ENCODE measurements at regions not wholly inside any gene's neighbourhood (a gene's known extent, or its start where the extent isn't known, plus 50 kb on each side); places are given as distances from the start of the nearest gene placed in this dataset.

DNA sequence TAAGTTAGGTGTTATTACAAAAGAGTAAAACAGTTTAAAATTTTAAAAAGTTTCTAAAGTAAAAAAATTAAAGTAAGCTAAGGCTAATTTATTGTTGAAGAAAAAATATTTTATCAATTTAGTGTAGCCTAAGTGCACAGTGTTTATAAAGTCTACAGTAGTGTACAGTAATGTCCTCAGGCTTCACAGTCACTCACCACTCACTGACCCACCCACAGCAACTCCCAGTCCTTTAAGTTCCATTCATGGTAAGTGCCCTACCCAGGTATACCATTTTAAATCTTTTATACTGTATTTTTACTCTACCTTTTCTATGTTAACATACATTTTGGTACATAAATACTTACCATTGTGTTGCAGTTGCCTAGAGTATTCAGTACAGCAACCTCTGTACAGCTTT is 120.3 kb upstream of the DKK2 start (continued):
- TF ChIP-seq, protein P1, sequence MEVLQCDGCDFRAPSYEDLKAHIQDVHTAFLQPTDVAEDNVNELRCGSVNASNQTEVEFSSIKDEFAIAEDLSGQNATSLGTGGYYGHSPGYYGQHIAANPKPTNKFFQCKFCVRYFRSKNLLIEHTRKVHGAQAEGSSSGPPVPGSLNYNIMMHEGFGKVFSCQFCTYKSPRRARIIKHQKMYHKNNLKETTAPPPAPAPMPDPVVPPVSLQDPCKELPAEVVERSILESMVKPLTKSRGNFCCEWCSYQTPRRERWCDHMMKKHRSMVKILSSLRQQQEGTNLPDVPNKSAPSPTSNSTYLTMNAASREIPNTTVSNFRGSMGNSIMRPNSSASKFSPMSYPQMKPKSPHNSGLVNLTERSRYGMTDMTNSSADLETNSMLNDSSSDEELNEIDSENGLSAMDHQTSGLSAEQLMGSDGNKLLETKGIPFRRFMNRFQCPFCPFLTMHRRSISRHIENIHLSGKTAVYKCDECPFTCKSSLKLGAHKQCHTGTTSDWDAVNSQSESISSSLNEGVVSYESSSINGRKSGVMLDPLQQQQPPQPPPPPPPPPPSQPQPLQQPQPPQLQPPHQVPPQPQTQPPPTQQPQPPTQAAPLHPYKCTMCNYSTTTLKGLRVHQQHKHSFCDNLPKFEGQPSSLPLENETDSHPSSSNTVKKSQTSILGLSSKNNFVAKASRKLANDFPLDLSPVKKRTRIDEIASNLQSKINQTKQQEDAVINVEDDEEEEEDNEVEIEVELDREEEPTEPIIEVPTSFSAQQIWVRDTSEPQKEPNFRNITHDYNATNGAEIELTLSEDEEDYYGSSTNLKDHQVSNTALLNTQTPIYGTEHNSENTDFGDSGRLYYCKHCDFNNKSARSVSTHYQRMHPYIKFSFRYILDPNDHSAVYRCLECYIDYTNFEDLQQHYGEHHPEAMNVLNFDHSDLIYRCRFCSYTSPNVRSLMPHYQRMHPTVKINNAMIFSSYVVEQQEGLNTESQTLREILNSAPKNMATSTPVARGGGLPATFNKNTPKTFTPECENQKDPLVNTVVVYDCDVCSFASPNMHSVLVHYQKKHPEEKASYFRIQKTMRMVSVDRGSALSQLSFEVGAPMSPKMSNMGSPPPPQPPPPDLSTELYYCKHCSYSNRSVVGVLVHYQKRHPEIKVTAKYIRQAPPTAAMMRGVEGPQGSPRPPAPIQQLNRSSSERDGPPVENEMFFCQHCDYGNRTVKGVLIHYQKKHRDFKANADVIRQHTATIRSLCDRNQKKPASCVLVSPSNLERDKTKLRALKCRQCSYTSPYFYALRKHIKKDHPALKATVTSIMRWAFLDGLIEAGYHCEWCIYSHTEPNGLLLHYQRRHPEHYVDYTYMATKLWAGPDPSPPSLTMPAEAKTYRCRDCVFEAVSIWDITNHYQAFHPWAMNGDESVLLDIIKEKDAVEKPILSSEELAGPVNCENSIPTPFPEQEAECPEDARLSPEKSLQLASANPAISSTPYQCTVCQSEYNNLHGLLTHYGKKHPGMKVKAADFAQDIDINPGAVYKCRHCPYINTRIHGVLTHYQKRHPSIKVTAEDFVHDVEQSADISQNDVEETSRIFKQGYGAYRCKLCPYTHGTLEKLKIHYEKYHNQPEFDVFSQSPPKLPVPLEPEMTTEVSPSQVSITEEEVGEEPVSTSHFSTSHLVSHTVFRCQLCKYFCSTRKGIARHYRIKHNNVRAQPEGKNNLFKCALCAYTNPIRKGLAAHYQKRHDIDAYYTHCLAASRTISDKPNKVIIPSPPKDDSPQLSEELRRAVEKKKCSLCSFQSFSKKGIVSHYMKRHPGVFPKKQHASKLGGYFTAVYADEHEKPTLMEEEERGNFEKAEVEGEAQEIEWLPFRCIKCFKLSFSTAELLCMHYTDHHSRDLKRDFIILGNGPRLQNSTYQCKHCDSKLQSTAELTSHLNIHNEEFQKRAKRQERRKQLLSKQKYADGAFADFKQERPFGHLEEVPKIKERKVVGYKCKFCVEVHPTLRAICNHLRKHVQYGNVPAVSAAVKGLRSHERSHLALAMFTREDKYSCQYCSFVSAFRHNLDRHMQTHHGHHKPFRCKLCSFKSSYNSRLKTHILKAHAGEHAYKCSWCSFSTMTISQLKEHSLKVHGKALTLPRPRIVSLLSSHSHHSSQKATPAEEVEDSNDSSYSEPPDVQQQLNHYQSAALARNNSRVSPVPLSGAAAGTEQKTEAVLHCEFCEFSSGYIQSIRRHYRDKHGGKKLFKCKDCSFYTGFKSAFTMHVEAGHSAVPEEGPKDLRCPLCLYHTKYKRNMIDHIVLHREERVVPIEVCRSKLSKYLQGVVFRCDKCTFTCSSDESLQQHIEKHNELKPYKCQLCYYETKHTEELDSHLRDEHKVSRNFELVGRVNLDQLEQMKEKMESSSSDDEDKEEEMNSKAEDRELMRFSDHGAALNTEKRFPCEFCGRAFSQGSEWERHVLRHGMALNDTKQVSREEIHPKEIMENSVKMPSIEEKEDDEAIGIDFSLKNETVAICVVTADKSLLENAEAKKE (CRISPR knock-in tag; IDR thresholded peaks at IDR 0.05), result no peak
- TF ChIP-seq, protein P2, sequence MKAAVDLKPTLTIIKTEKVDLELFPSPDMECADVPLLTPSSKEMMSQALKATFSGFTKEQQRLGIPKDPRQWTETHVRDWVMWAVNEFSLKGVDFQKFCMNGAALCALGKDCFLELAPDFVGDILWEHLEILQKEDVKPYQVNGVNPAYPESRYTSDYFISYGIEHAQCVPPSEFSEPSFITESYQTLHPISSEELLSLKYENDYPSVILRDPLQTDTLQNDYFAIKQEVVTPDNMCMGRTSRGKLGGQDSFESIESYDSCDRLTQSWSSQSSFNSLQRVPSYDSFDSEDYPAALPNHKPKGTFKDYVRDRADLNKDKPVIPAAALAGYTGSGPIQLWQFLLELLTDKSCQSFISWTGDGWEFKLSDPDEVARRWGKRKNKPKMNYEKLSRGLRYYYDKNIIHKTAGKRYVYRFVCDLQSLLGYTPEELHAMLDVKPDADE (IDR thresholded peaks at IDR 0.05), result no peak
- TF ChIP-seq, protein P3, sequence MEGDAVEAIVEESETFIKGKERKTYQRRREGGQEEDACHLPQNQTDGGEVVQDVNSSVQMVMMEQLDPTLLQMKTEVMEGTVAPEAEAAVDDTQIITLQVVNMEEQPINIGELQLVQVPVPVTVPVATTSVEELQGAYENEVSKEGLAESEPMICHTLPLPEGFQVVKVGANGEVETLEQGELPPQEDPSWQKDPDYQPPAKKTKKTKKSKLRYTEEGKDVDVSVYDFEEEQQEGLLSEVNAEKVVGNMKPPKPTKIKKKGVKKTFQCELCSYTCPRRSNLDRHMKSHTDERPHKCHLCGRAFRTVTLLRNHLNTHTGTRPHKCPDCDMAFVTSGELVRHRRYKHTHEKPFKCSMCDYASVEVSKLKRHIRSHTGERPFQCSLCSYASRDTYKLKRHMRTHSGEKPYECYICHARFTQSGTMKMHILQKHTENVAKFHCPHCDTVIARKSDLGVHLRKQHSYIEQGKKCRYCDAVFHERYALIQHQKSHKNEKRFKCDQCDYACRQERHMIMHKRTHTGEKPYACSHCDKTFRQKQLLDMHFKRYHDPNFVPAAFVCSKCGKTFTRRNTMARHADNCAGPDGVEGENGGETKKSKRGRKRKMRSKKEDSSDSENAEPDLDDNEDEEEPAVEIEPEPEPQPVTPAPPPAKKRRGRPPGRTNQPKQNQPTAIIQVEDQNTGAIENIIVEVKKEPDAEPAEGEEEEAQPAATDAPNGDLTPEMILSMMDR (conservative IDR thresholded peaks at IDR 0.05; ENCODE audit: low read depth in 2 of 2), result no peak
- TF ChIP-seq ZNF114 (CRISPR knock-in tag; IDR thresholded peaks at IDR 0.05) (no peak), STAT1 (IDR thresholded peaks at IDR 0.05; ENCODE audit: unreplicated experiment) (no peak)

DNA sequence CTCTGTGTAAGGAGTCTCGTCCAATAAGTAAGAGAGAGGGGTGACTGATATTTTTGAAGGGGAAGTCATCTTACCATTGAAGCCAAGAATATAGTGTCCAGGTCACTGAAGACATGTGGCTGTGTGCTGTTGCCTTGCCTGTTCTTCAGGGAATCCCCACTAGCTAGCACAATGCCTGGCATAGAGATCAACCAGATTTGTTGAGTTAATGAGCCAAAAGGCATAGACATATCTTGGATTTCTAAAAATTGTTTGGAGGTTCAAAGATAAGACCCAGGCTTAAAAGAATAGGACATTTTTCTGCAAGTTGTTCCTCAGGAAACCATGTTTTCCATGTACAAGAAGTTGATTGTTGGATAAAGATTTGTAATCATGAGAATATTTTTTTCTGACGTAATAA is 119.3 kb upstream of the DKK2 start:
- no peaks in the 10 kb centered on the region for H3K4me1 ChIP-seq (ENCODE audit: insufficient read depth)
- no peaks in the 10 kb centered on the region for H3K27me3 ChIP-seq (ENCODE audit: insufficient read depth)
- H3K4me2 ChIP-seq, result no peak overlapping the region
- Mint-ChIP-seq H3K4me1 (peaks cover 22% of the 10 kb centered on the region), H3K27me3 (ENCODE audit: insufficient read depth, low read depth, poor library complexity) (peaks cover 3% of the 10 kb centered on the region), H3K4me3 (no peak overlapping the region), H3K36me3 (ENCODE audit: low read depth) (no peaks in the 10 kb centered on the region; the same call in 2 of the 3 replicates), H3K27ac (no peak overlapping the region), H3K9me3 (no peaks in the 10 kb centered on the region)
- TF ChIP-seq, protein P3 (conservative IDR thresholded peaks at IDR 0.05; ENCODE audit: low read depth in 2 of 2), result no peak
- no peak for TF ChIP-seq CREB1 (CRISPR knock-in tag; IDR thresholded peaks at IDR 0.05; ENCODE audit: low read depth)
- TF ChIP-seq JUNB (IDR thresholded peaks at IDR 0.05; ENCODE audit: unreplicated experiment), result no peak
- no peak for TF ChIP-seq ZNF331 (CRISPR knock-in tag; IDR thresholded peaks at IDR 0.05; ENCODE audit: low read depth)
- no peak for TF ChIP-seq POLR2AphosphoS5 (IDR thresholded peaks at IDR 0.05; ENCODE audit: low read depth)
- H3K36me3 ChIP-seq (ENCODE audit: insufficient read depth), result no peaks in the 10 kb centered on the region
- H3K9me2 ChIP-seq (ENCODE audit: insufficient read depth), result no peaks in the 10 kb centered on the region
- no peak overlapping the region for H3K27ac ChIP-seq (ENCODE audit: low read depth)
- H4K20me1 ChIP-seq (replicated peaks; ENCODE audit: insufficient read depth), result no peaks in the 10 kb centered on the region
- H3K79me2 ChIP-seq (replicated peaks; ENCODE audit: insufficient read depth), result no peaks in the 10 kb centered on the region
- no peak overlapping the region for H2AFZ ChIP-seq
- no peaks in the 10 kb centered on the region for H3F3A ChIP-seq (replicated peaks; ENCODE audit: low read depth)
- H3K4me3 ChIP-seq, result no peak overlapping the region
- DNase-seq (ENCODE audit: low spot score) (no peak), ATAC-seq (no peak)

All from GM23338 (cell line).